Mesenchymal stem cell (in vitro differentiated cells and primary cell): ENCODE measurements at regions not wholly inside any gene's neighbourhood (a gene's known extent, or its start where the extent isn't known, plus 50 kb on each side); places are given as distances from the start of the nearest gene placed in this dataset.

ENCODE experiments used
- DNase-seq: peaks from one replicate; pipeline ENCODE4 v3.0.0-alpha.2; 2013
- H2AFZ ChIP-seq: one replicate; pipeline ENCODE4 v1.6.1; 2013; ENCODE audit warnings: low read depth, mild to moderate bottlenecking, control low read depth, inconsistent platforms, low read length, moderate library complexity
- H2AK5ac ChIP-seq: 2 replicates; pipeline ENCODE4 v1.6.1; 2013; ENCODE audit warnings: low read length, moderate library complexity, mild to moderate bottlenecking, inconsistent platforms; ENCODE audit not compliant: severe bottlenecking
- H2BK120ac ChIP-seq: one replicate; pipeline ENCODE4 v1.6.1; 2013; ENCODE audit warnings: low read depth, mild to moderate bottlenecking, inconsistent platforms, low read length, moderate library complexity
- H2BK12ac ChIP-seq, 2 experiments: one replicate each; pipeline ENCODE4 v1.6.1; 2013; ENCODE audit warnings: inconsistent platforms in 2 of 2, low read length in 2 of 2, mild to moderate bottlenecking in 2 of 2, moderate library complexity in 2 of 2, control low read depth in 1 of 2
- H2BK15ac ChIP-seq: one replicate; pipeline ENCODE4 v1.6.1; 2013; ENCODE audit warnings: mild to moderate bottlenecking, low read depth, inconsistent platforms; ENCODE audit not compliant: poor library complexity, severe bottlenecking
- H2BK5ac ChIP-seq: 2 replicates; pipeline ENCODE4 v1.6.1; 2013; ENCODE audit warnings: low read depth, mild to moderate bottlenecking, low read length, control low read depth, inconsistent platforms; ENCODE audit not compliant: poor library complexity, severe bottlenecking
- H3K14ac ChIP-seq, 2 experiments: one replicate each; pipeline ENCODE4 v1.6.1; 2013; ENCODE audit warnings: inconsistent platforms in 2 of 2, low read length in 2 of 2, control low read depth in 1 of 2, mild to moderate bottlenecking in 1 of 2, moderate library complexity in 1 of 2
- H3K18ac ChIP-seq, 2 experiments: one replicate each; pipeline ENCODE4 v1.6.1; 2013; ENCODE audit warnings: inconsistent platforms in 2 of 2, low read length in 2 of 2, control low read depth in 1 of 2, low read depth in 1 of 2, mild to moderate bottlenecking in 1 of 2
- H3K23ac ChIP-seq, 2 experiments: one replicate each; pipeline ENCODE4 v1.6.1; 2013; ENCODE audit warnings: inconsistent platforms in 2 of 2, low read length in 2 of 2, mild to moderate bottlenecking in 2 of 2, moderate library complexity in 2 of 2, control low read depth in 1 of 2
- H3K27ac ChIP-seq: 2 replicates; pipeline ENCODE4 v1.5.1; 2013; ENCODE audit warnings: mild to moderate bottlenecking, moderate library complexity, low read length, control low read depth, inconsistent platforms; ENCODE audit not compliant: poor library complexity, severe bottlenecking
- H3K27me3 ChIP-seq, 2 experiments: 2 replicates each; pipeline versions ENCODE4 v1.6.1 to v1.7.0; 2013; ENCODE audit warnings: low read length in 2 of 2, mild to moderate bottlenecking in 2 of 2, moderate library complexity in 2 of 2, control low read depth in 1 of 2, inconsistent platforms in 1 of 2; ENCODE audit not compliant: control insufficient read depth in 1 of 2, insufficient read depth in 1 of 2
- H3K36me3 ChIP-seq, 2 experiments: 2 replicates each; pipeline versions ENCODE4 v1.6.1 to v1.7.0; 2013; ENCODE audit warnings: low read length in 2 of 2, control low read depth in 1 of 2, inconsistent platforms in 1 of 2, low read depth in 1 of 2, mild to moderate bottlenecking in 1 of 2; ENCODE audit not compliant: insufficient read depth in 2 of 2, control insufficient read depth in 1 of 2
- H3K4ac ChIP-seq, 2 experiments: one replicate each; pipeline ENCODE4 v1.6.1; 2013; ENCODE audit warnings: inconsistent platforms in 2 of 2, low read length in 2 of 2, mild to moderate bottlenecking in 2 of 2, moderate library complexity in 2 of 2, control low read depth in 1 of 2, low read depth in 1 of 2
- H3K4me1 ChIP-seq: 2 replicates; pipeline ENCODE4 v1.6.1; 2013; ENCODE audit warnings: low read depth, low read length, control low read depth; ENCODE audit not compliant: control insufficient read depth, insufficient read depth
- H3K4me2 ChIP-seq: 2 replicates; pipeline ENCODE4 v1.6.1; 2013; ENCODE audit warnings: low read length, mild to moderate bottlenecking, inconsistent platforms; ENCODE audit not compliant: poor library complexity, severe bottlenecking
- H3K4me3 ChIP-seq, 2 experiments: 2 replicates each; pipeline versions ENCODE4 v1.5.1 to v1.7.0; 2013; ENCODE audit warnings: low read length in 2 of 2, mild to moderate bottlenecking in 2 of 2, control low read depth in 1 of 2, low read depth in 1 of 2; ENCODE audit not compliant: insufficient read depth in 1 of 2
- H3K79me1 ChIP-seq: replicated peaks from 2 replicates; pipeline ENCODE4 v1.6.1; 2013; ENCODE audit warnings: mild to moderate bottlenecking, control low read depth, low read length, inconsistent platforms; ENCODE audit not compliant: poor library complexity, severe bottlenecking
- H3K9ac ChIP-seq: 2 replicates; pipeline ENCODE4 v1.7.0; 2013; ENCODE audit warnings: mild to moderate bottlenecking, low read length, moderate library complexity
- H3K9me3 ChIP-seq: 2 replicates; pipeline ENCODE4 v1.7.0; 2013; ENCODE audit warnings: mild to moderate bottlenecking, low read length; ENCODE audit not compliant: control insufficient read depth
- H4K8ac ChIP-seq: one replicate; pipeline ENCODE4 v1.6.1; 2013; ENCODE audit warnings: inconsistent platforms, mild to moderate bottlenecking, low read length, moderate library complexity
- H4K91ac ChIP-seq: one replicate; pipeline ENCODE4 v1.6.1; 2013; ENCODE audit warnings: mild to moderate bottlenecking, low read length, inconsistent platforms
- WGBS: methylation state at CpG from one replicate; pipeline ENCODE4 v1.1.7; 2013; ENCODE audit warnings: mixed read lengths; 5-methylcytosine and 5-hydroxymethylcytosine counted together

DNA sequence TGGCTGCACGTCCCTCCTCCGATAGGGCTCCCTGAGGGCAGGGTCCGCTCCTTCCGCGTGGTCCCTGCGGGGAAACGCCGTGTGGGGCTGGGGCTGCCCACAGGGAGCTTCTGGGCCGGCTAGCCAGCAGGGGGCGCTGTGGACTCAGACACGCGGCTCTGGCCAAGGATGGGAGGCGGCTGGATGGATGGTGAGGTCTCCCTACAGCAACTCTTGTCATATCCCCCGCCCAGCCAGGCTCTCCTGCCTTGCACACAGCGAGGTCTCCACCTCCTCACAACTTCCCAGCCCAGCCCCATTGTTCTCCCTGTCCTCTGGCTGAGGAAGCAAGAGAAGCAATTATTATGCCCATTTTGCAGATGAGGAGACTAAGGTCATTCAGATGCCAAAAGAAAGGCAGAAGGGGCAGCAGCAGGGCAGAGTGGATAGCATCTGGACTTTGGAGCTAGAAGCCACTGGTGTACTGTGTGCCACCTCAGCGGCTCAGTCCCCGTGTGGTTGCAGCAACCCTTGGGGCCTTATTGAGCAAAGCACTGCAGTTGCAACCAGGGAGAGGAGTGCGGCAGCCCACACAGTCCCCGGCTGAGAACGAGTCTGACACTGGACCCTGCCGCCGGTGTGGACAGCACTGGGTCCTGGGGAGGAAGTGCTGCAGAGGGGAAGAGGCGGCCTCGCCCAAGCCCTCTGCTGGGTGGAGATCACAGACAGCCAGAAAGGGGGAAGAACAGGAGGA is 99.0 kb downstream of the ZFP36L2 start:
- Histone ChIP-seq H2BK12ac (peak overlapping the region in 1 of 2 experiments; percentile 45), H2AK5ac (no peak overlapping the region), H4K8ac (no peak overlapping the region), H3K27ac (no peak overlapping the region), H3K27me3 (no peaks in the 10 kb centered on the region), H3K9ac (no peak overlapping the region), H3K36me3 (no peaks in the 10 kb centered on the region), H3K23ac (no peak overlapping the region), H2BK120ac (no peak overlapping the region), H3K18ac (peak overlapping the region; percentile 5 to 63), H2BK15ac (peak overlapping the region; percentile 44), H3K4me2 (no peak overlapping the region), H3K4ac (peak overlapping the region in 1 of 2 experiments; percentile 40), H3K14ac (no peak overlapping the region), H3K9me3 (no peaks in the 10 kb centered on the region), H4K91ac (no peak overlapping the region), H3K4me1 (peaks cover 22% of the 10 kb centered on the region), H3K79me1 (no peaks in the 10 kb centered on the region), H2AFZ (no peak overlapping the region), H2BK5ac (no peak overlapping the region), H3K4me3 (no peak overlapping the region)
- 78% methylated on average over 18 of the region's 24 CpGs for WGBS
- no peak for DNase-seq

DNA sequence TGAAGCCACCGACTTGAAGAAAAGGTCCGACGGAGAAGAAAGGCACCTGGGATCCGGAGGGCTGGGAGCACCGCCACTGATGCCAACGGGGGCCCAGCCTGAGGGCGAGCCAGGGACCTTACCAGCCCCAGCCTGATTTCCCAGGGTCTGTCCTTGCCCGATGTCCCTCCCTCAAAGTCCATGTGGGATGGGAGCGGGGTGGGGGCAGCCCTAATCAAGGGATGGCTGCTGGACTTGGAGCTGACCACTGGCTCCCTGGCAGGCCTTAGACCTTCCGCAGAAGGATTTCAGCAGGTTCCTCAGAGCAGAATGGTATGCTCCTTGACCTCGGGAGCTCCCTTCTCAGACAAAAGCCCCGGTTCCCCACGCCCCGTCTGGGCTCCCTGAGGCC is 99.6 kb downstream of the ZFP36L2 start:
- peak overlapping the region; percentile 36 for H2BK120ac ChIP-seq
- H3K9ac ChIP-seq = no peak overlapping the region
- H3K18ac ChIP-seq = peak overlapping the region in 1 of 2 experiments; percentile 63
- no peak overlapping the region for H3K4ac ChIP-seq
- no peak overlapping the region for H3K14ac ChIP-seq
- H2AK5ac ChIP-seq = no peak overlapping the region
- H3K79me1 ChIP-seq = no peaks in the 10 kb centered on the region
- no peaks in the 10 kb centered on the region for H3K27me3 ChIP-seq
- no peak overlapping the region for H4K8ac ChIP-seq
- no peak overlapping the region for H3K4me3 ChIP-seq
- H3K23ac ChIP-seq = no peak overlapping the region
- WGBS = 89% methylated on average over 14 of the region's 14 CpGs
- H3K27ac ChIP-seq = no peak overlapping the region
- peak overlapping the region in 1 of 2 experiments; percentile 3 for H2BK12ac ChIP-seq
- no peaks in the 10 kb centered on the region for H3K36me3 ChIP-seq
- peaks cover 22% of the 10 kb centered on the region for H3K4me1 ChIP-seq
- H2BK5ac ChIP-seq = no peak overlapping the region
- H3K4me2 ChIP-seq = no peak overlapping the region
- no peak overlapping the region for H2AFZ ChIP-seq
- peak overlapping the region; percentile 44 for H2BK15ac ChIP-seq
- no peak for DNase-seq
- no peaks in the 10 kb centered on the region for H3K9me3 ChIP-seq
- peak overlapping the region; percentile 70 for H4K91ac ChIP-seq

DNA sequence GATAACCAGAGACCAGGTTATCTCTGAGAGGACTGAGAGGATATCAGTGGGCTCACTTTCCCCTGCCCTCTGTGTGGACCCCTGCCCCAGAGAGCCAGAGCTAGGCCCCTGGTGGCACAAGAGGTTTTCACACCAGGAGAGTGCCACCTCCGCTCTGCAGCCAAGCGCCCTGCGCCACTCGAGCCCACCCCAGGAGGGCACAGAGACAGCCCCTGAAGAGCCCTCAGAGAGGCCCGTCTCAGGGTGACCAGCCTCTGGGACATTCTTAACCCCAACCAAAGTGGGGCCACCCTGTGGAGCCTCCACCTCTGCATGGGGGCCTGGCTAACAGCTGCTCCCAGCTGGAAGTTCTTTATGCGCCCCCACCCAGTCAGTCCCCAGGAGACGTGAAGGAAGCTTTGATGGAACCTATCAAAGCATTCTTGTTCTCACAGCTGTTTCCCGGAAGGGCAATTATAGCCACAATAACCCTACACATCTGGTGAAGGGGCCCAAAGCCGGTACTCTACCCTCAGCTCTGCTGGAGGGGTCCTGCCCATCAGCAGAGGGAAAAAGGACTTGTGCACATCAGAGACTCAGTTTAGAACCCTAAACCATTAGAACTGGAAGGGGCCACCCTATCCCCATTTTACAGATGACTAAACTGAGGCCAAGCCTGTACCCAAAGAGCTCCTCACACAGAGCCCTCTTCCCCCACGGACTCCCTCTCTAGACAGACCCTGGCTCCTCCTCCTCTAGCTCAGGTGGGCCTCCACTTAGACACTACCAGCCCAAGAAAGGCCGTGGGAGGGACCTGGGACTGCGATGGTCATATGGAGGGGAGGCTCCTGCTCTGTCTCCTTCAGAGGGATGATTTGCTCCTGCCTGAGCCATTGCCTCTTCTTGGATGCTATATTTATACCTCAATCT is 101.1 kb downstream of the ZFP36L2 start:
- H3K27me3 ChIP-seq = no peaks in the 10 kb centered on the region
- H3K4me1 ChIP-seq = peaks cover 10% of the 10 kb centered on the region
- no peak overlapping the region for H2BK120ac ChIP-seq
- no peak overlapping the region for H3K18ac ChIP-seq
- H3K23ac ChIP-seq = no peak overlapping the region
- WGBS = 81% methylated on average over 12 of the region's 12 CpGs
- H3K9ac ChIP-seq = no peak overlapping the region
- H2BK12ac ChIP-seq = no peak overlapping the region
- no peak overlapping the region for H2AFZ ChIP-seq
- H3K27ac ChIP-seq = no peak overlapping the region
- H4K8ac ChIP-seq = no peak overlapping the region
- no peak overlapping the region for H4K91ac ChIP-seq
- H2AK5ac ChIP-seq = no peak overlapping the region
- no peak overlapping the region for H2BK5ac ChIP-seq
- no peaks in the 10 kb centered on the region for H3K79me1 ChIP-seq
- H3K4me3 ChIP-seq = no peak overlapping the region
- no peaks in the 10 kb centered on the region for H3K9me3 ChIP-seq
- DNase-seq = no peak
- H3K14ac ChIP-seq = no peak overlapping the region
- H3K4ac ChIP-seq = no peak overlapping the region
- no peak overlapping the region for H2BK15ac ChIP-seq
- H3K36me3 ChIP-seq = no peaks in the 10 kb centered on the region
- no peak overlapping the region for H3K4me2 ChIP-seq

DNA sequence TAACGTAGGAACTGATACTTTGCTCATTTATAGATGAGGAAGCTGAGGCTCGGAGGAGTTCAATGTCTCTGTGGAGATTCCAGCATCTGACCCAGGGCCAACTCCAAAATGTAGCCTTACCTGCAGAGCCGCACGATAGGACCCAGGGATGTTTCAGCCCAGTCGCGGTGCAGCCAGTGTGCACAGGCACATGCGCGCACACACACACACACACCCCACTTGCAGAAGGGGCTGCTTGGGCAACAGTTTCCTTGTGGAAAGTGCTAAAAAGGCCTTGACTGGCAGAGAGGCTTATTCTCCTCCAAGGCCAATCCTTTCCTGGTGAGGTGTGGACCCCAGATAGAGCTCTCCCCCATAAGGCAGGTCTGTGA is 101.7 kb downstream of the ZFP36L2 start:
- Histone ChIP-seq H3K14ac (no peak overlapping the region), H4K8ac (no peak overlapping the region), H3K4me2 (no peak overlapping the region), H2BK5ac (no peak overlapping the region), H2AK5ac (no peak overlapping the region), H3K27me3 (no peaks in the 10 kb centered on the region), H3K36me3 (no peaks in the 10 kb centered on the region), H2BK12ac (no peak overlapping the region), H3K4me1 (peaks cover 5% of the 10 kb centered on the region), H2BK15ac (no peak overlapping the region), H3K4ac (no peak overlapping the region), H3K23ac (no peak overlapping the region), H4K91ac (no peak overlapping the region), H3K4me3 (no peak overlapping the region), H3K9me3 (peaks cover under 1% of the 10 kb centered on the region), H2AFZ (no peak overlapping the region), H3K79me1 (no peaks in the 10 kb centered on the region), H3K9ac (no peak overlapping the region), H3K18ac (no peak overlapping the region), H2BK120ac (no peak overlapping the region), H3K27ac (no peak overlapping the region)
- no peak for DNase-seq
- WGBS = 97% methylated on average over 8 of the region's 8 CpGs
